Liver (tissue), 3 donors: ENCODE measurements at regions not wholly inside any gene's neighbourhood (a gene's known extent, or its start where the extent isn't known, plus 50 kb on each side); places are given as distances from the start of the nearest gene placed in this dataset.

ENCODE experiments used
- ATF3 ChIP-seq: IDR thresholded peaks from 2 replicates; pipeline ENCODE4 v1.6.1; 2016; ENCODE audit warnings: antibody characterized with exemption
- CTCF ChIP-seq: fragments of 150-350 bp; IDR thresholded peaks from 2 replicates; pipeline ENCODE4 v1.5.1; 2017; ENCODE audit warnings: improper control_type of control experiment, low read depth, low read length; ENCODE audit not compliant: missing input control
- FOXA2 ChIP-seq: IDR thresholded peaks from 2 replicates; pipeline ENCODE4 v1.6.1; 2016; ENCODE audit warnings: antibody characterized with exemption
- MAX ChIP-seq: IDR thresholded peaks from 2 replicates; pipeline ENCODE4 v1.6.1; 2016; ENCODE audit warnings: antibody characterized with exemption
- RAD21 ChIP-seq, 2 donors: IDR thresholded peaks; 2 replicates each; pipeline ENCODE4 v1.6.1; 2016; ENCODE audit warnings: antibody characterized with exemption in 2 of 2, mild to moderate bottlenecking in 2 of 2
- TAF1 ChIP-seq: conservative IDR thresholded peaks from 2 replicates; pipeline ENCODE4 v1.6.1; 2016; ENCODE audit warnings: antibody characterized with exemption, mild to moderate bottlenecking
- YY1 ChIP-seq: IDR thresholded peaks from 2 replicates; pipeline ENCODE4 v1.6.1; 2016; ENCODE audit warnings: antibody characterized with exemption, mild to moderate bottlenecking
- ZBTB33 ChIP-seq: IDR thresholded peaks from 2 replicates; pipeline ENCODE4 v1.6.1; 2016; ENCODE audit warnings: antibody characterized with exemption
- donor health status: healthy.
- donor health status: healthy.

GRCh38 chr12:88998421-88998820, 353.9 kb downstream of the DUSP6 start:
- TF ChIP-seq CTCF = no peak
- TF ChIP-seq MAX = no peak
- TF ChIP-seq RAD21 (IDR thresholded peaks at IDR 0.05) = no peak
- TF ChIP-seq TAF1 = no peak
- no peak for TF ChIP-seq YY1
- TF ChIP-seq ATF3 = no peak
- TF ChIP-seq ZBTB33 = no peak
- TF ChIP-seq FOXA2 = no peak
